Subcutaneous abdominal adipose tissue (tissue), 5 donors: ENCODE measurements at regions not wholly inside any gene's neighbourhood (a gene's known extent, or its start where the extent isn't known, plus 50 kb on each side); places are given as distances from the start of the nearest gene placed in this dataset.

Source experiments
- H3K27ac ChIP-seq: one replicate; pipeline ENCODE4 v1.7.0; 2013; ENCODE audit warnings: low read depth, mild to moderate bottlenecking, inconsistent platforms, low read length, moderate library complexity
- H3K27me3 ChIP-seq, 5 donors: one replicate each; pipeline ENCODE4 v1.7.0; 2013; ENCODE audit warnings: low read length in 5 of 5, inconsistent platforms in 1 of 5; ENCODE audit not compliant: control insufficient read depth in 5 of 5, insufficient read depth in 4 of 5
- H3K36me3 ChIP-seq, 5 donors: one replicate each; pipeline ENCODE4 v1.7.0; 2013; ENCODE audit warnings: low read length in 5 of 5; ENCODE audit not compliant: control insufficient read depth in 5 of 5, insufficient read depth in 5 of 5
- H3K4me1 ChIP-seq, 5 donors: one replicate each; pipeline ENCODE4 v1.7.0; 2013; ENCODE audit warnings: low read length in 5 of 5, mild to moderate bottlenecking in 3 of 5, moderate library complexity in 1 of 5; ENCODE audit not compliant: control insufficient read depth in 5 of 5, insufficient read depth in 5 of 5
- H3K4me3 ChIP-seq, 5 donors: one replicate each; pipeline ENCODE4 v1.7.0; 2013; ENCODE audit warnings: low read length in 5 of 5, low read depth in 1 of 5
- H3K9ac ChIP-seq, 5 donors: one replicate each; pipeline ENCODE4 v1.7.0; 2013; ENCODE audit warnings: low read length in 5 of 5, mild to moderate bottlenecking in 4 of 5, moderate library complexity in 3 of 5
- H3K9me3 ChIP-seq, 5 donors: one replicate each; pipeline ENCODE4 v1.7.0; 2013; ENCODE audit warnings: low read length in 5 of 5; ENCODE audit not compliant: control insufficient read depth in 5 of 5
- donor health status: healthy.
- donor health status: healthy.
- donor health status: healthy.
- donor health status: healthy.
- donor health status: healthy.

- H3K9me3 ChIP-seq, result peaks cover 0 to 4% (median 0%) of the 10 kb centered on the region in 5 donors
Measured at GRCh38 chr1:173113015-173113741, 62.4 kb upstream of the TNFSF18 start.

GRCh38 chr1:173112129-173112528 is 61.4 kb upstream of the TNFSF18 start:
- Histone ChIP-seq H3K4me1 (peaks cover 0 to 3% (median 0%) of the 10 kb centered on the region in 5 donors), H3K36me3 (peaks cover 0 to 3% (median 0%) of the 10 kb centered on the region in 5 donors), H3K9me3 (peaks cover 0 to 5% (median 0%) of the 10 kb centered on the region in 5 donors), H3K4me3 (no peak overlapping the region), H3K27ac (no peak overlapping the region), H3K27me3 (peaks cover 0 to 2% (median 0%) of the 10 kb centered on the region in 5 donors), H3K9ac (no peak overlapping the region)

More at GRCh38 chr1:173113015-173113741, 62.4 kb upstream of the TNFSF18 start:
- Histone ChIP-seq H3K4me3 (no peak overlapping the region), H3K36me3 (peaks cover 0 to 3% (median 0%) of the 10 kb centered on the region in 5 donors), H3K27ac (no peak overlapping the region), H3K27me3 (peaks cover 0 to 2% (median 0%) of the 10 kb centered on the region in 5 donors), H3K4me1 (peaks cover 0 to 8% (median 0%) of the 10 kb centered on the region in 5 donors), H3K9ac (no peak overlapping the region)

GRCh38 chr1:173107696-173108095 is 57.0 kb upstream of the TNFSF18 start:
- no peaks in the 10 kb centered on the region for H3K4me1 ChIP-seq
- no peaks in the 10 kb centered on the region for H3K27me3 ChIP-seq
- no peak overlapping the region for H3K4me3 ChIP-seq
- no peak overlapping the region for H3K9ac ChIP-seq
- H3K36me3 ChIP-seq, result peaks cover 0 to 3% (median 0%) of the 10 kb centered on the region in 5 donors
- H3K9me3 ChIP-seq, result peaks cover 2 to 16% (median 11%) of the 10 kb centered on the region in 5 donors
- H3K27ac ChIP-seq, result no peak overlapping the region

- H3K4me3 ChIP-seq, result peak overlapping the region in 1 of 5 donors; percentile 15
- H3K4me1 ChIP-seq, result no peaks in the 10 kb centered on the region
- H3K9ac ChIP-seq, result no peak overlapping the region
- no peaks in the 10 kb centered on the region for H3K36me3 ChIP-seq
- peaks cover 0 to 17% (median 12%) of the 10 kb centered on the region in 5 donors for H3K9me3 ChIP-seq
- H3K27ac ChIP-seq, result no peak overlapping the region
- no peaks in the 10 kb centered on the region for H3K27me3 ChIP-seq
Measured at GRCh38 chr1:173103006-173103405, 52.3 kb upstream of the TNFSF18 start.

GRCh38 chr1:173101589-173101988 is 50.8 kb upstream of the TNFSF18 start:
- no peak overlapping the region for H3K9ac ChIP-seq
- no peaks in the 10 kb centered on the region for H3K4me1 ChIP-seq
- H3K9me3 ChIP-seq, result peaks cover 0 to 17% (median 11%) of the 10 kb centered on the region in 5 donors
- H3K27ac ChIP-seq, result no peak overlapping the region
- H3K36me3 ChIP-seq, result no peaks in the 10 kb centered on the region
- no peaks in the 10 kb centered on the region for H3K27me3 ChIP-seq
- H3K4me3 ChIP-seq, result no peak overlapping the region

- Histone ChIP-seq H3K9me3 (peaks cover 0 to 17% (median 11%) of the 10 kb centered on the region in 5 donors), H3K27ac (no peak overlapping the region), H3K27me3 (no peaks in the 10 kb centered on the region), H3K36me3 (no peaks in the 10 kb centered on the region), H3K4me3 (no peak overlapping the region), H3K4me1 (no peaks in the 10 kb centered on the region), H3K9ac (no peak overlapping the region)
Measured at GRCh38 chr1:173100476-173101107, 49.9 kb upstream of the TNFSF18 start.
